NT2/D1 (cell line): ENCODE measurements at regions not wholly inside any gene's neighbourhood (a gene's known extent, or its start where the extent isn't known, plus 50 kb on each side); places are given as distances from the start of the nearest gene placed in this dataset.
A peak's percentile ranks its signal among the peaks of the same experiment; 100 is the strongest.

Experiments used
- DNase-seq: peaks from one replicate; pipeline ENCODE4 v3.0.0-alpha.2; 2011; ENCODE audit warnings: low read depth, low spot score
- H3K27me3 ChIP-seq: 2 replicates; pipeline ENCODE4 v1.6.0; 2011; ENCODE audit warnings: mild to moderate bottlenecking; ENCODE audit not compliant: insufficient read length, insufficient read depth
- H3K36me3 ChIP-seq: 2 replicates; pipeline ENCODE4 v1.6.1; 2011; ENCODE audit warnings: mild to moderate bottlenecking, low read length, mixed read lengths; ENCODE audit not compliant: insufficient read depth, insufficient read length
- H3K4me1 ChIP-seq: 2 replicates; pipeline ENCODE4 v1.5.1; 2011; ENCODE audit not compliant: insufficient read depth, insufficient read length
- H3K4me3 ChIP-seq: 2 replicates; pipeline ENCODE4 v1.5.1; 2011; ENCODE audit warnings: low read depth; ENCODE audit not compliant: insufficient read length
- H3K9ac ChIP-seq: 2 replicates; pipeline ENCODE4 v1.6.0; 2011; ENCODE audit warnings: low read depth; ENCODE audit not compliant: insufficient read length
- H3K9me3 ChIP-seq: 2 replicates; pipeline ENCODE4 v1.5.1; 2011; ENCODE audit warnings: mild to moderate bottlenecking, low read length; ENCODE audit not compliant: insufficient read depth
- SUZ12 ChIP-seq: IDR thresholded peaks from 2 replicates; pipeline ENCODE4 v1.6.1; 2011; ENCODE audit not compliant: insufficient read length, insufficient read depth; ENCODE audit errors: extremely low read depth
- YY1 ChIP-seq: IDR thresholded peaks from 2 replicates; pipeline ENCODE4 v1.6.1; 2011; ENCODE audit not compliant: insufficient read length, insufficient read depth
- ZNF274 ChIP-seq: IDR thresholded peaks from 2 replicates; pipeline ENCODE4 v1.6.1; 2011; ENCODE audit warnings: mild to moderate bottlenecking, low read depth, low read length

DNA sequence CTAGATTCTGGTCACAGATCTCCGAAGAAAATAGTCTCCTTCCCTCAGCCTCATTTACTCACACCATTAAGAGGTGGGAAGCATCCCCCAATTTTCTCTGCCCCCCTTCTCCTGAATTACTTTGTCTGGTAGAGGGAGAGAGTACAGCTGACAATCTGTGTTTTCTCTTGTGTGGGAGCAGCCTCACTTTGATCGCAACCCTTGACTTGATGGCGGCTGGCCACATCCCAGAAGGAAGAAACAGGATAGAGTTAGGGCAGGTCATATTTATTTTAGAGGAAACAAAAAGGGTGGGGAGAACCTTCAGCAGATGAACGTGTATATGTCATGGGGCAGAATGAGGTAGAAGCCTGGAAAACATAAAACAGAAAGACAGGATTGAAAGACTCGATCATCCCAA, 82.4 kb upstream of the FAM171A1 start:
- H3K4me1 ChIP-seq = no peaks in the 10 kb centered on the region
- no peaks in the 10 kb centered on the region for H3K9me3 ChIP-seq
- no peak overlapping the region for H3K4me3 ChIP-seq
- no peaks in the 10 kb centered on the region for H3K27me3 ChIP-seq
- DNase-seq = no peak
- TF ChIP-seq YY1 = no peak
- TF ChIP-seq ZNF274 = no peak
- no peak for TF ChIP-seq SUZ12
- H3K36me3 ChIP-seq = no peaks in the 10 kb centered on the region
- no peak overlapping the region for H3K9ac ChIP-seq

- Histone ChIP-seq H3K9me3 (no peaks in the 10 kb centered on the region), H3K36me3 (no peaks in the 10 kb centered on the region), H3K4me3 (no peak overlapping the region), H3K27me3 (no peaks in the 10 kb centered on the region), H3K4me1 (no peaks in the 10 kb centered on the region), H3K9ac (no peak overlapping the region)
- TF ChIP-seq ZNF274 = no peak
- no peak for TF ChIP-seq YY1
- no peak for TF ChIP-seq SUZ12
- DNase-seq = no peak
Observed at GRCh38 chr10:15452545-15452944, 81.5 kb upstream of the FAM171A1 start.

DNA sequence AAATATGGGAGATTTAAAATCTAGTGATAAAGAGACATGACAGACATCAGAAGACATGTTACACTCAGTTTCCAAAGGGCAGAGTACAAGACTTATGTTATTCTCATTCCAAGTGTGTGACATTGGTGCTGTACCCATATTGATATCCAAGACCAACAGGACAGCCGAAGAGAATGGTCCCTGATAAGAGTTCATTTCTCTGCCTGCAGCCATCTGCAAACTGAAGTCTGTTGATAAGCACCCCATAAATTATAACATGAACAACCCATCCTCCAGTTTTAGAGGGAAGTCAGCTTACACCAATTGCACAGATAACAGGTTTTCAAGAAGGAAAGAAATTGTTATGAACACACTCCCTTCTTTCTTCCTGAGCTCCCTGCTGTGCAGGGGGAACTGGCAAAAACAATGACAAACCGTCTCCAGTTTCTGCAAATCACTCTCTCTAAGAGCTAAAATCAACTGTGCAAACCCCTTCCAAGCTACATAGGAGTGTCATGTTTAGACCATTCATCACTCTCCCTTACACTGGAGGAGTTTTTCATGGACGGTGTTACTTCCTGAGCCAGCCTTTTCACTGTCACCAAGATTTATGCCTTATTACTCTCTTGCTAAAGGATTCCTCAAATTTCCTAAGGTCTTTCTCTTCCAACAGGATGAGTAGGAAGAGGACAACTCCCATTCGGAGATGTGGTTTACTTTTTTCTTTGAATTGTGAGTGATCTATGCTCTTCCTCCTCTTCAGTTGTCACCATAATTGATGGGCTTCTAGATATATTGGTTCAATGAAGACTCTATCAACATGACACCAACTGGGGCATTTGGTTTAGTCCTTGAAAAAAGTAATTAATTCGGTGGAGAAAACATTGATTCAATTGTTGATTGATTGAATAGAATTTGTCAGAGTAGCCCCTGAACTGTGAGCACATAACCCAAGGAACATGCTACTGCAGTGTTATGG, 80.3 kb upstream of the FAM171A1 start:
- DNase-seq = no peak
- Histone ChIP-seq H3K27me3 (no peaks in the 10 kb centered on the region), H3K4me1 (no peaks in the 10 kb centered on the region), H3K4me3 (no peak overlapping the region), H3K36me3 (no peaks in the 10 kb centered on the region), H3K9me3 (no peaks in the 10 kb centered on the region), H3K9ac (peak overlapping the region; percentile 32)
- TF ChIP-seq YY1 (no peak), SUZ12 (no peak), ZNF274 (no peak)

DNA sequence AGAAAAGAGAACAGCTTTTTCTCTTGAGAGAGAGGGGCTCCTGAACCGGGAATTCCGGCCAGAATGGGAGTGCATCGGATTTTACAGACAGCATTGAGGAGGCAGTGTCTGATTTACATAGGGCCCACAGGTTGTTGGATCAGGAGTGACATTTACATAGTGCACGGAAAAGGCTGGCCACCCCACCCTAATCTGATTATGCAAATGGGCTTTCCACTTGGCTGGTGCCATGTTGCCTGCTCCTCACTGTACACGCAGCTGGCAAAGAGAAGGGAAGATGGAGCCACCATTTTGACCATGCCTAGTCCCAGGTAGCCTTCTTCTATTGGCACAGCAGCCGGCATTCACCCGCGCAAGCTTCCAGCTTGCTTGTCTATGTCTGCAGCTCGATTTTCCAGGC, 77.5 kb upstream of the FAM171A1 start:
- no peak for DNase-seq
- no peaks in the 10 kb centered on the region for H3K36me3 ChIP-seq
- no peaks in the 10 kb centered on the region for H3K9me3 ChIP-seq
- no peak overlapping the region for H3K4me3 ChIP-seq
- H3K27me3 ChIP-seq = peaks cover 2% of the 10 kb centered on the region
- no peaks in the 10 kb centered on the region for H3K4me1 ChIP-seq
- H3K9ac ChIP-seq = no peak overlapping the region
- TF ChIP-seq ZNF274 = no peak
- TF ChIP-seq YY1 = no peak

GRCh38 chr10:15445006-15445390, 73.9 kb upstream of the FAM171A1 start:
- Histone ChIP-seq H3K27me3 (peaks cover 3% of the 10 kb centered on the region), H3K4me1 (peaks cover 3% of the 10 kb centered on the region), H3K9ac (no peak overlapping the region), H3K9me3 (no peaks in the 10 kb centered on the region), H3K36me3 (no peaks in the 10 kb centered on the region), H3K4me3 (no peak overlapping the region)
- no peak for DNase-seq
- TF ChIP-seq ZNF274 = no peak
- no peak for TF ChIP-seq YY1
- no peak for TF ChIP-seq SUZ12

- Histone ChIP-seq H3K4me3 (no peak overlapping the region), H3K36me3 (no peaks in the 10 kb centered on the region), H3K4me1 (peaks cover 3% of the 10 kb centered on the region), H3K9ac (no peak overlapping the region), H3K27me3 (peaks cover 3% of the 10 kb centered on the region), H3K9me3 (no peaks in the 10 kb centered on the region)
- no peak for DNase-seq
- no peak for TF ChIP-seq ZNF274
- TF ChIP-seq YY1 = no peak
- TF ChIP-seq SUZ12 = no peak
Observed at GRCh38 chr10:15444105-15445005, 73.3 kb upstream of the FAM171A1 start.

DNA sequence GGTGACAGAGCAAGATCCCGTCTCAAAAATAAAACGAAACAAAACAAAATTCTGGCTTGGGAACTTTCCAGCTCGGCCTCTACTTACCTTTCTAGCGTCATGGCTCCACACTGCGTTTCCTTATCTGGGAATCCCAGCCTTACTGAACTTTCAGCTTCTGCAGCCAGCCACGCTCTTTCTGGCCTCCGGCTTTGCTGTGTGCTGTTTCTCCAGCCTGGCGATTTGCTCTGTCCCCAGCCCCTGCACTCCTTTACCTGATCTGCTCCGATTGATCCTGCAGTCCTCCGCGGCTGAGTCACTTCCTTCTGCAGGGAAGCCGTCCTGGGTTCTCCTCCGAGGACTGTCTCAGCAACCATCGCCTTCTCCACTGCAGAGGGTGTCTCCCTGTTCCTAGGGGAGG, 71.0 kb upstream of the FAM171A1 start:
- no peak overlapping the region for H3K9ac ChIP-seq
- DNase-seq = no peak

More for the DNA sequence above, 71.0 kb upstream of the FAM171A1 start:
- no peak for TF ChIP-seq YY1
- TF ChIP-seq SUZ12 = no peak
- no peak for TF ChIP-seq ZNF274
- no peaks in the 10 kb centered on the region for H3K36me3 ChIP-seq
- H3K4me3 ChIP-seq = no peak overlapping the region
- H3K9me3 ChIP-seq = no peaks in the 10 kb centered on the region
- peaks cover 3% of the 10 kb centered on the region for H3K27me3 ChIP-seq
- peaks cover 3% of the 10 kb centered on the region for H3K4me1 ChIP-seq
